HG03097 (cell line): ENCODE measurements at regions not wholly inside any gene's neighbourhood (a gene's known extent, or its start where the extent isn't known, plus 50 kb on each side); places are given as distances from the start of the nearest gene placed in this dataset.

Experiments
- ATAC-seq: cut with Tn5 transposase; IDR thresholded peaks from one replicate; pipeline ENCODE4 v1.9.1; 2021; ENCODE audit not compliant: unreplicated experiment, low FRiP score

DNA sequence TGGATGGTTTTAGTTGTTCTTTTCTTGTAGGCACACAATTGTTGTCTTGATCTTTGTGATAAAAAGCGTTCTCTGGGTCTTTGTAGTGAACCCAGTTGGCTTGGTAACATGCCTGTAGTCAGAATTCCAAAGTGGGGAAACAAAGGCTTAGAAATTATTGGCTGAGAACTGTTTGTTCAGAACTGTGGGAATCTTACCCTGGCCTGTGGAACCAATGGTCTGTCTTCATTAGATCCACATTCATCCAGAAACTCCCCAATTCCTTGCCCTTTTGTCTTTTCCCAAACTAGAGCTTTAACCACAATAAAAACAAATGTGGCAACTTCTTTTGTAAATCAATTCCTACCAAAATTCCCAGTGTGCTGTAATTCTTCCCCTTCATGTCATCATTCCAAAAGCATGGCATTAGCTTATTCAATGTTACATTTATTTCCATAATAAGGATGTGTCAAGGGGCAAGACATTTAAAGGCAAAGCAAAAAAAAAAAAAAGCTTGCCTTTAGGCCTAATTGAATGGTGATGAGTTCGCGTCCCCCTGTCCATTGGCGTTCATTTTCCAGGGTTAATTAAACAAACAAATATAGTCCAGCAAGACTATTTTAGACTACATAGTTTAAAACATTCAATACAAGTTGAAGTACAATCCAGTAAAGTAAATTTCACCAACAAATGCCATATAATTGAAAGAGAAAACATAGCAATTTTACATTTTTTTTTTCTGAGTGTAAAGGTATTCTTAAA, 249.8 kb upstream of the ZNF608 start:
- ATAC-seq = no peak

DNA sequence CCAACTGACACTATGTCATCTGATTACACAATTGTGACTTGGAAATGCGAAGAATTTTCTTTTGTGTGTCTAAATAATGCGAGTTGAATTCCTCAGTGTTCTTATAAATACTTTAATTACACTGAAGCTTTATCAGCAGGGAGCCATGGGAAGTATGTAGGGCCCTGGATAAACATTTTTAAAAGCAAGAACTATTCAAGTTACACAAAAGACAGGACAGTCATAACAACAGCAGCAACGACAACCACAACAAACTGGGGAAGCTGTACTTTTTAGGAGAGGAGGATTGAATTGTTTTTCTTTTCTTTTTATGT, 250.3 kb upstream of the ZNF608 start:
- no peak for ATAC-seq

- no peak for ATAC-seq
Observed at GRCh38 chr5:124997186-124997893, 250.9 kb upstream of the ZNF608 start.

DNA sequence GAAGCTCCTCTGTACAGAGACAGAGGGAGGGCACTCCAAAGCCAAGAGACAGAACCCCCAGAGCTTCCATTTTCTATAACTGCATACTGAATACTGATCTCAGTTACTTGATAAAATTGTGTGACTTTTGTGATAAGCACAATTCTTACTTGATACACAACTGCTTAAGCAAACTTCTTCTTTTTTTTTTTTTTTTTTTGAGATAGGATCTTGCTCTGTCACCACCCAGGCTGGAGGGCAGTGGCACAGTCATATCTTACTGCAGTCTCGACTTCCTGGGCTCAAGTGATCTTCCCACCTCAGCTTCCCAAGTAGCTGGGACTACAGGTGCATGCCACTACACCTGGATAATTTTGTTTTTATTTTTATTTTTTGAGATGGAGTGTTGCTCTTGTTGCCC, 252.1 kb upstream of the ZNF608 start:
- no peak for ATAC-seq

GRCh38 chr5:125002727-125003598, 256.5 kb upstream of the ZNF608 start:
- no peak for ATAC-seq

DNA sequence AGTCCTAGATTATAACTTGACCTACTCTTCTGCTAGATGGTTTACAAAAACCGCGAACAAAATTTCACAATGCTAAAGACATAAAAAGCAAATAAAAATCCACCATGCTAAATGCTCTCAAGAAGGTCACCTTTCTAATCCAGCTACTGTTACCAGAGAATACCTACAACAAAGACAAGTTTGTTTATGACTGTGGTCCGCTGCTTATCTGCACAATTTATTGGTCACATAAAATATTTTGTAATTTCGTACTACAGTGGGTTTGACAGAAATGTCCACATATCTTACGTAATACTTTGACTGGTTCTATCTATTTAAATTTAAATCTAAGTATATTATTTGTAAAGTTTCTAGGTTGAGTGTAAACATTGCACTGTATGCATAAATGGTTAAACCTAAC, 257.6 kb upstream of the ZNF608 start:
- ATAC-seq = no peak

GRCh38 chr5:125005266-125005665, 258.8 kb upstream of the ZNF608 start:
- ATAC-seq = peak; percentile 37

DNA sequence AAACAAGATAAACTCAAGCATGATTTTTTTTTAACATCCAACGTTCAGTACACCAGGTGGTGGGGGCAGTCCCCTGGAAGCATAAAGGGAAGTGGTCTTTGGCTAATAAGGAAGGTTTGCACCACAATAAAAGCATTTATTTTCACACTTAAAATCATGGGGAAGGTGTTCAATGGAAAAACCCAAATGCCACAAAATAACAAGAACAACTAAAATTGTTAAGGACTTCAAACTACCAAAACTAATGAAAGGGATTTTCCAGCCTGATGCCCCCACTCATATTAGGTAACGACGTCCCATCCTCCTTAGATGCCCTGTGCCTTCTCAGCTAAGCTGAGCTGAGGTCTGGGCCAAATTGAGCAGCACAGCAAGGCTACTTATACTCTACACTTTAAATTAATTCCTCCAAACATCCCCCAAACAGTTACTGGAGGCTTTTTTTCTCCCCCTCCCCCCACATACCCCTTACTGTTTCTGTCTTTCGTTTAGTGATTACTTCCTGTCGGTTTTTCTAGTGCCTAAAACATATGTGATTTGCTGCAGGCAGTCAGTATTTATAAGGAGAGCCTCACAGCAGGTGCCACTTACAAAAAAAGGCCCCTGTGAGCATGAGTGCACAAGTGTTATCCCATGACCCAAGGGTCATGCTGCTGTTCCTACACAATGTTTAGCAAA, 259.7 kb upstream of the ZNF608 start:
- peak; percentile 63 for ATAC-seq

DNA sequence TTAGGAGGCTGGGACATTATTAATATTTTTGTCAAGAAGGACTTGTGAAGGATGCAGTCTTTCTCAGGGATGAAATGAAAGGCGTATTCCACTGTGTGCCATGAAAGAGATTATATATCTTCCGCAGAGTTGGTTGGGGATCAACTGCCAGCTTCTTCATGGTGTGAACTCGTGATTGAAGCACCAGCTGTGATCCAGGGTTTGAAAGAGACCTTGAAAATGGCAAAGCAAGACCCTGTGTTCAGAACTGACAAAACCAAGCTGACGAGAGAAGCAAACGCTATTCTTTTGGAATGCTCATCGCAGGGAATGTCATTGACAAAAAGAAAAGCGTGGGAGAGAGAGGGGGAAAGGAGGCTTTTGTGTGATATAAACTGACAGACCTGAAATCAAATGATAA, 263.9 kb upstream of the ZNF608 start:
- no peak for ATAC-seq

DNA sequence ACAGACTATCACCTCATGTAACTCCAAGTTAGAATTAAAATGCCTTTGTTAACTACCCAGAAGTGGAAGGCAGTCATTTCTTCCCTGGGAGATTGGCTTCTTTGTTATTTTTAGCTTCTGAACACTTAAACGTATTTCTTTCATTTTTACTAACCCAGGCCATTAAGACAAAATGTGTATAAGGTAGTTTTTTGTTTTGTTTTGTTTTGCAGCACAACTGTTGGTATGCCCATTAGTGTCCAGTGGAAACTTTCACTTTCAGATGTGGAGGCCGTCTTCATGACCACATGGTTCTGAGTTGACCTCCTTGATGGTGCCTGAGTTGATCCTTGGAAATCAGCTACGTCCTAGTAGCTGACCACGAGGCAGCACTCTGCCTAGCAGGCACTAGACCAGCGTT, 264.6 kb upstream of the ZNF608 start:
- no peak for ATAC-seq

DNA sequence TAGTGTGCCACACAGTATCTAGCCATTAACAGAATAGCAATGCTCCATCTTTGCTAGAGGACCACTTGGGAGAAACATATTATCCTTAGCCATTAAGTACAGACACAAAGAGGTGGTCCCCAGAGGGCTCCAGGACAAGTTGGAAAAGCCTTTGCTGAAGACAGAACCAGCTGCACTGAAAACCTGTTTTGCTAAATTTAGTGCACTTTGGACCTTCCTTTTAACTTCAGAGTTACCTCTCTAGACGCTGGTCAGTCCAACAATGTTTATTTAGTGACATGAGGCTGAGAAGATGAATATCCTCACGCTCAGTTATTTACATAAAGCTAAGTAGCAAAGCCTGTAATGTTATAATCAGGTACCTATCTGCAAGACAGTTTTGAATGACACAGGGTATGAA, 265.0 kb upstream of the ZNF608 start:
- no peak for ATAC-seq

GRCh38 chr5:125011947-125012346, 265.5 kb upstream of the ZNF608 start:
- ATAC-seq = no peak

GRCh38 chr5:125012727-125013451, 266.4 kb upstream of the ZNF608 start:
- no peak for ATAC-seq

DNA sequence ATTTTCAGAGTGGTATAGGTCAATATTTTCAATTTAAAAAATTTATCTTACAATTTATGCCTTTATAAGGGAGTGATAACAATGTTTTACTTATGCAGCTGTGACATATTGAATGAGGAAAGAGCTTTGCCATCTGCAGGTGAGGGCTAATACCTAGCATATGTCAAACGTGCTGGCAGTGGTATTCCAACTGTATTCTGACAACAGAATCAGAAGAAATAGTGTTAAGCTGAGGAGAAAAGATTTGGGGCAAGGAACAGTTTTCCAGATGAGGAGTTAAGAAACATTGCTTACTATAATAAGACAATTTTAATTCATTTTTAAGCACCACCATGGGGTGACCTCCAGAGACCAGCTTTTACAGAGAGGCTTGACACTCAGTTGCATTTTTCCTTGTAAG, 267.8 kb upstream of the ZNF608 start:
- no peak for ATAC-seq

GRCh38 chr5:125017796-125018195, 271.4 kb upstream of the ZNF608 start:
- no peak for ATAC-seq

- ATAC-seq = no peak
Observed at GRCh38 chr5:125023673-125024072, 277.2 kb upstream of the ZNF608 start.

GRCh38 chr5:125026867-125027731, 280.7 kb upstream of the ZNF608 start:
- ATAC-seq = no peak

- no peak for ATAC-seq
Observed at GRCh38 chr5:125032286-125032685, 285.8 kb upstream of the ZNF608 start.

- ATAC-seq = no peak
Observed at GRCh38 chr5:125033602-125034001, 287.2 kb upstream of the ZNF608 start.
